GM12878 (cell line): ENCODE measurements at regions not wholly inside any gene's neighbourhood (a gene's known extent, or its start where the extent isn't known, plus 50 kb on each side); places are given as distances from the start of the nearest gene placed in this dataset.

Source experiments
- CEBPZ ChIP-seq: fragments of 150-350 bp; IDR thresholded peaks from 2 replicates; pipeline ENCODE4 v1.6.1; 2016; ENCODE audit warnings: low read depth, low read length
- E4F1 ChIP-seq: fragments of 450-650 bp; IDR thresholded peaks from 2 replicates; pipeline ENCODE4 v1.6.1; 2018; ENCODE audit warnings: borderline replicate concordance, mild to moderate bottlenecking; ENCODE audit not compliant: partially characterized antibody
- MTA3 ChIP-seq: IDR thresholded peaks from 2 replicates; pipeline ENCODE4 v1.6.1; 2012; ENCODE audit warnings: low read length, inconsistent platforms, borderline replicate concordance
- NFXL1 ChIP-seq: fragments of 450-650 bp; IDR thresholded peaks from 2 replicates; pipeline ENCODE4 v1.6.1; 2017; ENCODE audit warnings: antibody characterized with exemption, mild to moderate bottlenecking, borderline replicate concordance
- RFX5 ChIP-seq: IDR thresholded peaks from 2 replicates; pipeline ENCODE4 v1.6.1; 2011; ENCODE audit warnings: low read depth, low read length, improper control_type of control experiment
- ZNF687 ChIP-seq: fragments of 450-650 bp; IDR thresholded peaks from 2 replicates; pipeline ENCODE4 v1.6.1; 2017; ENCODE audit warnings: mild to moderate bottlenecking, moderate library complexity

GRCh38 chr7:33721895-33722294 is 183.4 kb upstream of the BMPER start (continued):
- no peak for TF ChIP-seq CEBPZ
- TF ChIP-seq RFX5: no peak
- no peak for TF ChIP-seq NFXL1
- TF ChIP-seq ZNF687: no peak
- TF ChIP-seq MTA3: no peak
- TF ChIP-seq E4F1: no peak
